ENCODE measurements at regions not wholly inside any gene's neighbourhood (a gene's known extent, or its start where the extent isn't known, plus 50 kb on each side); places are given as distances from the start of the nearest gene placed in this dataset.

DNA sequence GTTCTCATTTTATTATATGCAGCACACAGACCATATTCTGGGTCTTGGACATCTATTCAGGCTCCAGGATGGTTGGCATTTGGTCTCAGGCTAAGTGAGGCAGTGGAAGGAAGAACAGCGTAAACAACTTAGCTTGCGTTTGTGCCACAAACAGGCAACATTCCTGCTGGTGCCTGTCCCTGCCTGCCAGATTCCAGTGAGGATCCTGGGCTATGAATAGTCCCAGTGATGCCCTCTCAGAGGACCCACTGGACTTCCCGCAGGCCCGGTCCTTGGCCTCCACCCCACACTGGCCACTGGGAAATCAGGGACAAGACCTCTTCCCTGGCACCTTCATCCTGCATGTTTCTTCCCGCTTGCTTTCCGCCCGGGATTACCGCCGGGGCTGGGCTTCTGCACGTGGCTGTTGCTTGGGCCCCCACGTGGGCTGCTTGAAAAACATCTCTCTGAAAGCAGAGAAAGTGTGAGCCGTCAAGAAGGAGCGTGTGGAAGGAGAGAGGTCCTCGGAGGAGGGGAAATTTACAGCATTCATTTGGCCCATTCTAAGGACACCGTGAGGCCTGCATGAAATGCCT is 145.1 kb upstream of the WNT4 start:
- TF ChIP-seq, protein P1, sequence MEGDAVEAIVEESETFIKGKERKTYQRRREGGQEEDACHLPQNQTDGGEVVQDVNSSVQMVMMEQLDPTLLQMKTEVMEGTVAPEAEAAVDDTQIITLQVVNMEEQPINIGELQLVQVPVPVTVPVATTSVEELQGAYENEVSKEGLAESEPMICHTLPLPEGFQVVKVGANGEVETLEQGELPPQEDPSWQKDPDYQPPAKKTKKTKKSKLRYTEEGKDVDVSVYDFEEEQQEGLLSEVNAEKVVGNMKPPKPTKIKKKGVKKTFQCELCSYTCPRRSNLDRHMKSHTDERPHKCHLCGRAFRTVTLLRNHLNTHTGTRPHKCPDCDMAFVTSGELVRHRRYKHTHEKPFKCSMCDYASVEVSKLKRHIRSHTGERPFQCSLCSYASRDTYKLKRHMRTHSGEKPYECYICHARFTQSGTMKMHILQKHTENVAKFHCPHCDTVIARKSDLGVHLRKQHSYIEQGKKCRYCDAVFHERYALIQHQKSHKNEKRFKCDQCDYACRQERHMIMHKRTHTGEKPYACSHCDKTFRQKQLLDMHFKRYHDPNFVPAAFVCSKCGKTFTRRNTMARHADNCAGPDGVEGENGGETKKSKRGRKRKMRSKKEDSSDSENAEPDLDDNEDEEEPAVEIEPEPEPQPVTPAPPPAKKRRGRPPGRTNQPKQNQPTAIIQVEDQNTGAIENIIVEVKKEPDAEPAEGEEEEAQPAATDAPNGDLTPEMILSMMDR (IDR thresholded peaks at IDR 0.05), result no peak
- no peak for TF ChIP-seq POLR2A (IDR thresholded peaks at IDR 0.05)
